HCT116 (cell line): ENCODE measurements at regions not wholly inside any gene's neighbourhood (a gene's known extent, or its start where the extent isn't known, plus 50 kb on each side); places are given as distances from the start of the nearest gene placed in this dataset.

ENCODE experiments used
- ATAC-seq: fragments of 200-7000 bp; cut with Tn5 transposase; 2 replicates; pipeline ENCODE4 v1.9.1; 2020; ENCODE audit warnings: mild to moderate bottlenecking, moderate library complexity
- BruUV-seq: library from RNA; stranded (reverse); fragments of 400-500 nt; replicated peaks from 2 replicates; lab custom pipeline; 2021; lab: Mats Ljungman, UMichigan
- CTCF ChIA-PET: fragments of 300-600 bp; sonication (Branson Sonifier 250); formaldehyde crosslinking; loops from one replicate; lab custom pipeline; 2021; ENCODE audit warnings: antibody characterized with exemption; lab: Charles Lee
- POLR2A ChIA-PET: fragments of 300-600, 350-600 bp; sonication (Branson Sonifier 250); formaldehyde crosslinking; loops from one replicate; lab custom pipeline; 2021; ENCODE audit warnings: antibody characterized with exemption; lab: Charles Lee
- RAD21 ChIA-PET, 2 experiments: fragments of 300-600 bp; sonication (Branson Sonifier 250); formaldehyde crosslinking; loops; one replicate each; lab custom pipeline; 2023; ENCODE audit warnings: low total read pairs in 2 of 2; ENCODE audit not compliant: uncharacterized antibody in 2 of 2, unreplicated experiment in 2 of 2, low non-redundant PET in 1 of 2; lab: Charles Lee
- DNase-seq: peaks from one replicate; pipeline ENCODE4 v3.0.0-alpha.2; 2010; ENCODE audit warnings: low read depth, low spot score
- H2AFZ ChIP-seq: fragments of 200-600 bp; shearing (Covaris generic), sonication (generic); 2 replicates; pipeline ENCODE4 v1.6.1; 2017; ENCODE audit warnings: low read depth, mixed run types, mixed read lengths, antibody characterized with exemption, low read length; ENCODE audit not compliant: poor library complexity, severe bottlenecking
- H3K27ac ChIP-seq: 2 replicates; pipeline ENCODE4 v1.5.1; 2012; ENCODE audit warnings: low read depth, low read length
- H3K27me3 ChIP-seq: fragments of 200-600 bp; sonication (generic); 2 replicates; pipeline ENCODE4 v1.6.1; 2016; ENCODE audit warnings: mixed run types, low read length, mixed read lengths; ENCODE audit not compliant: insufficient read depth
- H3K36me3 ChIP-seq, 2 experiments: fragments of 200-500 bp in 1 of 2; fragments of 200-600 bp in 1 of 2; sonication (Bioruptor generic) in 1 of 2; sonication (generic) in 1 of 2; 2 replicates each; pipeline versions ENCODE4 v1.5.1 to v1.6.1; 2014 to 2016; ENCODE audit warnings: low read length in 2 of 2, inconsistent platforms in 1 of 2, mixed read lengths in 1 of 2, mixed run types in 1 of 2; ENCODE audit not compliant: insufficient read depth in 2 of 2, control insufficient read depth in 1 of 2
- H3K4me1 ChIP-seq, 2 experiments: fragments of 200-600 bp in 1 of 2; sonication (generic) in 1 of 2; 2 replicates each; pipeline versions ENCODE4 v1.5.1 to v1.6.1; 2012 to 2017; ENCODE audit warnings: low read length in 2 of 2, inconsistent platforms in 1 of 2, mild to moderate bottlenecking in 1 of 2, mixed read lengths in 1 of 2, mixed run types in 1 of 2, moderate library complexity in 1 of 2; ENCODE audit not compliant: insufficient read depth in 2 of 2, control insufficient read depth in 1 of 2
- H3K4me2 ChIP-seq: fragments of 200-600 bp; sonication (generic); 2 replicates; pipeline ENCODE4 v1.6.1; 2017; ENCODE audit warnings: mixed run types, low read length, mixed read lengths
- H3K4me3 ChIP-seq, 2 experiments: fragments of 200-600 bp in 1 of 2; sonication (generic) in 1 of 2; replicated peaks in 1 of 2; 2 replicates each; pipeline ENCODE4 v1.5.1; 2011 to 2016; ENCODE audit warnings: low read length in 2 of 2, control low read depth in 1 of 2, low read depth in 1 of 2, mild to moderate bottlenecking in 1 of 2, mixed read lengths in 1 of 2, mixed run types in 1 of 2
- H3K79me2 ChIP-seq: fragments of 200-600 bp; sonication (generic); 2 replicates; pipeline ENCODE4 v1.6.1; 2017; ENCODE audit warnings: mild to moderate bottlenecking, mixed run types, low read length, moderate library complexity, mixed read lengths; ENCODE audit not compliant: insufficient read depth
- H3K9ac ChIP-seq: fragments of 200-600 bp; sonication (generic); 2 replicates; pipeline ENCODE4 v1.6.1; 2016; ENCODE audit warnings: low read length, mixed read lengths
- H3K9me2 ChIP-seq: fragments of 200-600 bp; sonication (generic), shearing (Covaris generic); 2 replicates; pipeline ENCODE4 v1.6.1; 2017; ENCODE audit warnings: mixed run types, mild to moderate bottlenecking, moderate library complexity; ENCODE audit not compliant: insufficient read depth
- H3K9me3 ChIP-seq, 2 experiments: fragments of 200-500 bp in 1 of 2; fragments of 200-600 bp in 1 of 2; sonication (Bioruptor generic) in 1 of 2; sonication (generic) in 1 of 2; 2 replicates each; pipeline ENCODE4 v1.6.1; 2014 to 2017; ENCODE audit warnings: low read length in 2 of 2, mixed read lengths in 2 of 2, inconsistent platforms in 1 of 2, low read depth in 1 of 2, mild to moderate bottlenecking in 1 of 2, mixed run types in 1 of 2, moderate library complexity in 1 of 2; ENCODE audit not compliant: control insufficient read depth in 1 of 2, insufficient read depth in 1 of 2
- H4K20me1 ChIP-seq: fragments of 200-600 bp; sonication (generic), shearing (Covaris generic); 2 replicates; pipeline ENCODE4 v1.6.1; 2017; ENCODE audit warnings: mixed run types, mild to moderate bottlenecking, moderate library complexity; ENCODE audit not compliant: insufficient read depth
- ATF3 ChIP-seq: IDR thresholded peaks from 2 replicates; pipeline ENCODE4 v1.6.1; 2012
- CEBPB ChIP-seq: IDR thresholded peaks from 2 replicates; pipeline ENCODE4 v1.6.1; 2012; ENCODE audit warnings: low read depth
- EGR1 ChIP-seq: IDR thresholded peaks from 2 replicates; pipeline ENCODE4 v1.6.1; 2012; ENCODE audit warnings: low read depth
- ELF1 ChIP-seq: IDR thresholded peaks from 2 replicates; pipeline ENCODE4 v1.6.1; 2012; ENCODE audit warnings: low read depth, borderline replicate concordance
- EZH2 ChIP-seq: fragments of 200-600 bp; sonication (generic); IDR thresholded peaks from 2 replicates; pipeline ENCODE4 v1.6.1; 2017; ENCODE audit warnings: antibody characterized with exemption, mixed run types
- EZH2phosphoT487 ChIP-seq: fragments of 200-600 bp; IDR thresholded peaks from 2 replicates; pipeline ENCODE4 v1.6.1; 2018; ENCODE audit warnings: antibody characterized with exemption, borderline replicate concordance
- FOSL1 ChIP-seq: IDR thresholded peaks from 2 replicates; pipeline ENCODE4 v1.6.1; 2012; ENCODE audit warnings: low read depth
- JUND ChIP-seq: IDR thresholded peaks from 2 replicates; pipeline ENCODE4 v1.6.1; 2012
- POLR2A ChIP-seq: IDR thresholded peaks from 2 replicates; pipeline ENCODE4 v1.7.0; 2011; ENCODE audit warnings: borderline replicate concordance; ENCODE audit not compliant: insufficient read depth, insufficient read length; ENCODE audit errors: extremely low read depth
- SIN3A ChIP-seq: IDR thresholded peaks from 2 replicates; pipeline ENCODE4 v1.6.1; 2012; ENCODE audit warnings: low read depth
- SP1 ChIP-seq: IDR thresholded peaks from 2 replicates; pipeline ENCODE4 v1.6.1; 2012; ENCODE audit warnings: low read depth
- YY1 ChIP-seq: IDR thresholded peaks from 2 replicates; pipeline ENCODE4 v1.6.1; 2011; ENCODE audit warnings: low read length, low read depth, moderate library complexity, mild to moderate bottlenecking; ENCODE audit not compliant: insufficient replicate concordance; ENCODE audit errors: extremely low read depth
- ZBTB33 ChIP-seq: IDR thresholded peaks from 2 replicates; pipeline ENCODE4 v1.6.1; 2011; ENCODE audit warnings: mild to moderate bottlenecking, low read length, moderate library complexity; ENCODE audit not compliant: insufficient replicate concordance; ENCODE audit errors: extremely low read depth
- ZFX ChIP-seq: fragments of 450-650 bp; IDR thresholded peaks from 2 replicates; pipeline ENCODE4 v1.6.1; 2017
- ZNF274 ChIP-seq: fragments of 200-500 bp; sonication (Bioruptor generic); IDR thresholded peaks from 2 replicates; pipeline ENCODE4 v1.6.1; 2014; ENCODE audit warnings: mild to moderate bottlenecking, low read depth, low read length, inconsistent platforms
- intact Hi-C: fragments of 100-400 bp; cut with micrococcal nuclease; formaldehyde crosslinking; loops from 2 replicates; pipeline ENCODE4 v1.10.0; 2022

GRCh38 chr20:22348010-22348409, 236.4 kb downstream of the FOXA2 start (continued):
- TF ChIP-seq EZH2phosphoT487 (no peak), ZFX (no peak), ZBTB33 (no peak), FOSL1 (no peak), ZNF274 (no peak), SIN3A (no peak), YY1 (no peak), EZH2 (no peak), EGR1 (no peak), POLR2A (no peak), JUND (no peak), ELF1 (no peak), ATF3 (no peak)

- RAD21 ChIA-PET = no interaction called here
- H3K4me2 ChIP-seq = no peak overlapping the region
- TF ChIP-seq CEBPB (no peak), SP1 (no peak)
- TF ChIP-seq, all 23 proteins: peak for 0
- no peaks in the 10 kb centered on the region for H3K9me3 ChIP-seq
- ATAC-seq = no peak
- no peak for DNase-seq
- H3K9me2 ChIP-seq = no peaks in the 10 kb centered on the region
- H3K9ac ChIP-seq = no peak overlapping the region
- CTCF ChIA-PET = interaction anchor here (1.2 kb wide), 1 partner anchor 240 kb away, joined by 3 read pairs; no protein-coding TSS in a partner anchor
- no peaks in the 10 kb centered on the region; the same call in 1 of the 2 replicates for H3K27me3 ChIP-seq
- H3K4me1 ChIP-seq = peaks cover under 1 to 6% of the 10 kb centered on the region in 2 experiments; a peak in 2 of 4 replicates
- H4K20me1 ChIP-seq = no peaks in the 10 kb centered on the region
- BruUV-seq = no TSS peak
- POLR2A ChIA-PET = no interaction called here
- no peaks in the 10 kb centered on the region for H3K36me3 ChIP-seq
- no peaks in the 10 kb centered on the region for H3K79me2 ChIP-seq
- no peak overlapping the region for H3K4me3 ChIP-seq
- intact Hi-C loops = no loop called here
- no peak overlapping the region for H2AFZ ChIP-seq
- H3K27ac ChIP-seq = no peak overlapping the region
Observed at GRCh38 chr20:22346716-22347115, 237.7 kb downstream of the FOXA2 start.
